ENCODE measurements at regions not wholly inside any gene's neighbourhood (a gene's known extent, or its start where the extent isn't known, plus 50 kb on each side); places are given as distances from the start of the nearest gene placed in this dataset.

DNA sequence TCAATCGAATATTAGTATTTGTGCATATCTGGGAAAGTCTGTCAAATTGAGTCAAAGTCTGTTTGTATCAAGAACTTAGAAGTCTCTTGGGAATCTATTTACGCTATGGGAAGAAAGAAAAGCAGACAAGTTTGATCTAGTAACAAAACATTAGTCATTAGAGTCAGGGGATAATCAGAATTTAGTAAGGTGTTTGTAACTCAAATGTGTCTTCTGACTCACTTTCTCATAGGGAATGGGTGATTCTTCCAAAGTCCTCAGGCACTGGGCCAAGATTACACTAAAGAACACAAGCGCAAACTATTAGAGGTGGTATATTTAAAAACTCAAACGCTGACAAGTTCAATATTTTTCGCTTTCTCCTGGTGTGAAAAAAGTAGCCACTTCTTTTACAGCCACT, 926.5 kb downstream of the PDHA2 start:
- TF ChIP-seq HNF4G (IDR thresholded peaks at IDR 0.05) (no peak), TAF1 (conservative IDR thresholded peaks at IDR 0.05) (no peak), RAD21 (IDR thresholded peaks at IDR 0.05) (no peak), FOXA2 (IDR thresholded peaks at IDR 0.05) (no peak), SP1 (IDR thresholded peaks at IDR 0.05) (no peak)
- TF ChIP-seq, protein P1, sequence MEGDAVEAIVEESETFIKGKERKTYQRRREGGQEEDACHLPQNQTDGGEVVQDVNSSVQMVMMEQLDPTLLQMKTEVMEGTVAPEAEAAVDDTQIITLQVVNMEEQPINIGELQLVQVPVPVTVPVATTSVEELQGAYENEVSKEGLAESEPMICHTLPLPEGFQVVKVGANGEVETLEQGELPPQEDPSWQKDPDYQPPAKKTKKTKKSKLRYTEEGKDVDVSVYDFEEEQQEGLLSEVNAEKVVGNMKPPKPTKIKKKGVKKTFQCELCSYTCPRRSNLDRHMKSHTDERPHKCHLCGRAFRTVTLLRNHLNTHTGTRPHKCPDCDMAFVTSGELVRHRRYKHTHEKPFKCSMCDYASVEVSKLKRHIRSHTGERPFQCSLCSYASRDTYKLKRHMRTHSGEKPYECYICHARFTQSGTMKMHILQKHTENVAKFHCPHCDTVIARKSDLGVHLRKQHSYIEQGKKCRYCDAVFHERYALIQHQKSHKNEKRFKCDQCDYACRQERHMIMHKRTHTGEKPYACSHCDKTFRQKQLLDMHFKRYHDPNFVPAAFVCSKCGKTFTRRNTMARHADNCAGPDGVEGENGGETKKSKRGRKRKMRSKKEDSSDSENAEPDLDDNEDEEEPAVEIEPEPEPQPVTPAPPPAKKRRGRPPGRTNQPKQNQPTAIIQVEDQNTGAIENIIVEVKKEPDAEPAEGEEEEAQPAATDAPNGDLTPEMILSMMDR (IDR thresholded peaks at IDR 0.05; ENCODE audit: low read depth, low read length, missing input control): no peak
- TF ChIP-seq, protein P2, sequence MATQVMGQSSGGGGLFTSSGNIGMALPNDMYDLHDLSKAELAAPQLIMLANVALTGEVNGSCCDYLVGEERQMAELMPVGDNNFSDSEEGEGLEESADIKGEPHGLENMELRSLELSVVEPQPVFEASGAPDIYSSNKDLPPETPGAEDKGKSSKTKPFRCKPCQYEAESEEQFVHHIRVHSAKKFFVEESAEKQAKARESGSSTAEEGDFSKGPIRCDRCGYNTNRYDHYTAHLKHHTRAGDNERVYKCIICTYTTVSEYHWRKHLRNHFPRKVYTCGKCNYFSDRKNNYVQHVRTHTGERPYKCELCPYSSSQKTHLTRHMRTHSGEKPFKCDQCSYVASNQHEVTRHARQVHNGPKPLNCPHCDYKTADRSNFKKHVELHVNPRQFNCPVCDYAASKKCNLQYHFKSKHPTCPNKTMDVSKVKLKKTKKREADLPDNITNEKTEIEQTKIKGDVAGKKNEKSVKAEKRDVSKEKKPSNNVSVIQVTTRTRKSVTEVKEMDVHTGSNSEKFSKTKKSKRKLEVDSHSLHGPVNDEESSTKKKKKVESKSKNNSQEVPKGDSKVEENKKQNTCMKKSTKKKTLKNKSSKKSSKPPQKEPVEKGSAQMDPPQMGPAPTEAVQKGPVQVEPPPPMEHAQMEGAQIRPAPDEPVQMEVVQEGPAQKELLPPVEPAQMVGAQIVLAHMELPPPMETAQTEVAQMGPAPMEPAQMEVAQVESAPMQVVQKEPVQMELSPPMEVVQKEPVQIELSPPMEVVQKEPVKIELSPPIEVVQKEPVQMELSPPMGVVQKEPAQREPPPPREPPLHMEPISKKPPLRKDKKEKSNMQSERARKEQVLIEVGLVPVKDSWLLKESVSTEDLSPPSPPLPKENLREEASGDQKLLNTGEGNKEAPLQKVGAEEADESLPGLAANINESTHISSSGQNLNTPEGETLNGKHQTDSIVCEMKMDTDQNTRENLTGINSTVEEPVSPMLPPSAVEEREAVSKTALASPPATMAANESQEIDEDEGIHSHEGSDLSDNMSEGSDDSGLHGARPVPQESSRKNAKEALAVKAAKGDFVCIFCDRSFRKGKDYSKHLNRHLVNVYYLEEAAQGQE (IDR thresholded peaks at IDR 0.05): no peak
- TF ChIP-seq, protein P3, sequence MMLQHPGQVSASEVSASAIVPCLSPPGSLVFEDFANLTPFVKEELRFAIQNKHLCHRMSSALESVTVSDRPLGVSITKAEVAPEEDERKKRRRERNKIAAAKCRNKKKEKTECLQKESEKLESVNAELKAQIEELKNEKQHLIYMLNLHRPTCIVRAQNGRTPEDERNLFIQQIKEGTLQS (IDR thresholded peaks at IDR 0.05): no peak
- TF ChIP-seq, protein P4, sequence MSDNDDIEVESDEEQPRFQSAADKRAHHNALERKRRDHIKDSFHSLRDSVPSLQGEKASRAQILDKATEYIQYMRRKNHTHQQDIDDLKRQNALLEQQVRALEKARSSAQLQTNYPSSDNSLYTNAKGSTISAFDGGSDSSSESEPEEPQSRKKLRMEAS (IDR thresholded peaks at IDR 0.05): no peak

Measured in liver (tissue), 3 donors.